HAP-1 (cell line): ENCODE measurements at regions not wholly inside any gene's neighbourhood (a gene's known extent, or its start where the extent isn't known, plus 50 kb on each side); places are given as distances from the start of the nearest gene placed in this dataset.
A peak's percentile ranks its signal among the peaks of the same experiment; 100 is the strongest.

Experiments used
- DNase-seq, 2 experiments: peaks; one replicate each; pipeline ENCODE4 v3.0.0-alpha.2; 2016 to 2020; ENCODE audit warnings: low spot score in 2 of 2
- H3K27me3 ChIP-seq: fragments of 250-450 bp; sonication (Bioruptor Pico); 2 replicates; pipeline ENCODE4 v1.5.1; 2020; ENCODE audit warnings: low read depth, mild to moderate bottlenecking, moderate library complexity
- H3K36me3 ChIP-seq: fragments of 250-450 bp; sonication (Bioruptor Pico); replicated peaks from 2 replicates; pipeline ENCODE4 v1.5.1; 2020; ENCODE audit warnings: mild to moderate bottlenecking
- H3K4me1 ChIP-seq: fragments of 250-450 bp; sonication (Bioruptor Pico); 2 replicates; pipeline ENCODE4 v1.5.1; 2020; ENCODE audit warnings: mild to moderate bottlenecking
- H3K4me3 ChIP-seq: fragments of 250-450 bp; sonication (Bioruptor Pico); 2 replicates; pipeline ENCODE4 v1.5.1; 2020; ENCODE audit warnings: mild to moderate bottlenecking, moderate library complexity
- H3K9me3 ChIP-seq: fragments of 250-450 bp; sonication (Bioruptor Pico); 2 replicates; pipeline ENCODE4 v1.5.1; 2020; ENCODE audit warnings: mild to moderate bottlenecking, moderate library complexity
- in situ Hi-C: fragments of 300-500 bp; cut with MboI; formaldehyde crosslinking; loops from 3 replicates; pipeline ENCODE4 v1.14.3; 2020; ENCODE audit warnings: low sequenced_read_pairs, inconsistent platforms, mixed read lengths

GRCh38 chr3:28868897-28869296 lies 412.0 kb upstream of the RBMS3 start:
- H3K27me3 ChIP-seq: no peaks in the 10 kb centered on the region
- no peaks in the 10 kb centered on the region for H3K36me3 ChIP-seq
- in situ Hi-C loops: no loop called here
- no peak for DNase-seq
- H3K9me3 ChIP-seq: no peaks in the 10 kb centered on the region
- H3K4me1 ChIP-seq: 0 out of 2 replicates have a peak, but pooled peaks cover 2% of the 10 kb centered on the region
- H3K4me3 ChIP-seq: no peak overlapping the region

GRCh38 chr3:28877912-28878311 lies 403.0 kb upstream of the RBMS3 start:
- H3K9me3 ChIP-seq: no peaks in the 10 kb centered on the region
- no peaks in the 10 kb centered on the region for H3K27me3 ChIP-seq
- H3K36me3 ChIP-seq: no peaks in the 10 kb centered on the region
- in situ Hi-C loops: no loop called here
- no peak for DNase-seq
- no peaks in the 10 kb centered on the region for H3K4me1 ChIP-seq
- H3K4me3 ChIP-seq: no peak overlapping the region

GRCh38 chr3:28890373-28890772 lies 390.5 kb upstream of the RBMS3 start:
- in situ Hi-C loops: no loop called here
- no peaks in the 10 kb centered on the region for H3K36me3 ChIP-seq
- no peaks in the 10 kb centered on the region for H3K27me3 ChIP-seq
- no peak for DNase-seq
- H3K4me1 ChIP-seq: no peaks in the 10 kb centered on the region
- H3K4me3 ChIP-seq: no peak overlapping the region
- no peaks in the 10 kb centered on the region for H3K9me3 ChIP-seq

GRCh38 chr3:28891485-28891884 lies 389.4 kb upstream of the RBMS3 start:
- no peaks in the 10 kb centered on the region for H3K4me1 ChIP-seq
- no peaks in the 10 kb centered on the region for H3K27me3 ChIP-seq
- in situ Hi-C loops: no loop called here
- DNase-seq: no peak
- H3K9me3 ChIP-seq: no peaks in the 10 kb centered on the region
- no peak overlapping the region for H3K4me3 ChIP-seq
- no peaks in the 10 kb centered on the region for H3K36me3 ChIP-seq

GRCh38 chr3:28900301-28900700 lies 380.6 kb upstream of the RBMS3 start:
- H3K27me3 ChIP-seq: no peaks in the 10 kb centered on the region
- DNase-seq: no peak
- in situ Hi-C loops: no loop called here
- no peaks in the 10 kb centered on the region for H3K36me3 ChIP-seq
- no peaks in the 10 kb centered on the region for H3K4me1 ChIP-seq
- no peaks in the 10 kb centered on the region; the same call in 1 of the 2 replicates for H3K9me3 ChIP-seq
- H3K4me3 ChIP-seq: no peak overlapping the region

GRCh38 chr3:28901018-28901417 lies 379.9 kb upstream of the RBMS3 start:
- Histone ChIP-seq H3K4me1 (no peaks in the 10 kb centered on the region), H3K4me3 (no peak overlapping the region), H3K36me3 (no peaks in the 10 kb centered on the region), H3K27me3 (no peaks in the 10 kb centered on the region), H3K9me3 (no peaks in the 10 kb centered on the region; the same call in 1 of the 2 replicates)
- in situ Hi-C loops: no loop called here
- DNase-seq: no peak

GRCh38 chr3:28903171-28903601 lies 377.7 kb upstream of the RBMS3 start:
- no peak for DNase-seq
- Histone ChIP-seq H3K36me3 (no peaks in the 10 kb centered on the region), H3K9me3 (no peaks in the 10 kb centered on the region; the same call in 1 of the 2 replicates), H3K4me3 (no peak overlapping the region), H3K27me3 (no peaks in the 10 kb centered on the region), H3K4me1 (no peaks in the 10 kb centered on the region)
- in situ Hi-C loops: no loop called here

- DNase-seq: no peak
- Histone ChIP-seq H3K4me1 (no peaks in the 10 kb centered on the region), H3K27me3 (no peaks in the 10 kb centered on the region), H3K36me3 (no peaks in the 10 kb centered on the region), H3K9me3 (no peaks in the 10 kb centered on the region; the same call in 1 of the 2 replicates), H3K4me3 (no peak overlapping the region)
- in situ Hi-C loops: no loop called here
Observed at GRCh38 chr3:28905798-28906197, 375.1 kb upstream of the RBMS3 start.

GRCh38 chr3:28906561-28907310 lies 374.1 kb upstream of the RBMS3 start:
- no peaks in the 10 kb centered on the region for H3K27me3 ChIP-seq
- in situ Hi-C loops: no loop called here
- H3K9me3 ChIP-seq: no peaks in the 10 kb centered on the region; the same call in 1 of the 2 replicates
- H3K36me3 ChIP-seq: no peaks in the 10 kb centered on the region
- H3K4me3 ChIP-seq: no peak overlapping the region
- DNase-seq: no peak
- no peaks in the 10 kb centered on the region for H3K4me1 ChIP-seq

- H3K9me3 ChIP-seq: no peaks in the 10 kb centered on the region
- H3K4me3 ChIP-seq: no peak overlapping the region
- H3K27me3 ChIP-seq: no peaks in the 10 kb centered on the region
- in situ Hi-C loops: no loop called here
- H3K4me1 ChIP-seq: no peaks in the 10 kb centered on the region
- DNase-seq: no peak
- no peaks in the 10 kb centered on the region for H3K36me3 ChIP-seq
Observed at GRCh38 chr3:28907616-28908015, 373.3 kb upstream of the RBMS3 start.

GRCh38 chr3:28912120-28912885 lies 368.6 kb upstream of the RBMS3 start:
- H3K27me3 ChIP-seq: no peaks in the 10 kb centered on the region
- H3K4me3 ChIP-seq: no peak overlapping the region
- H3K9me3 ChIP-seq: no peaks in the 10 kb centered on the region
- in situ Hi-C loops: no loop called here
- peaks cover 6% of the 10 kb centered on the region for H3K4me1 ChIP-seq
- H3K36me3 ChIP-seq: no peaks in the 10 kb centered on the region
- no peak for DNase-seq

GRCh38 chr3:28915741-28916500 lies 364.9 kb upstream of the RBMS3 start:
- Histone ChIP-seq H3K27me3 (no peaks in the 10 kb centered on the region), H3K9me3 (no peaks in the 10 kb centered on the region), H3K4me3 (no peak overlapping the region), H3K36me3 (no peaks in the 10 kb centered on the region), H3K4me1 (peaks cover 6% of the 10 kb centered on the region)
- DNase-seq: peak; percentile 24
- in situ Hi-C loops: no loop called here

- Histone ChIP-seq H3K4me3 (no peak overlapping the region), H3K9me3 (no peaks in the 10 kb centered on the region), H3K4me1 (peaks cover 6% of the 10 kb centered on the region), H3K36me3 (no peaks in the 10 kb centered on the region), H3K27me3 (no peaks in the 10 kb centered on the region)
- in situ Hi-C loops: no loop called here
- peak; percentile 4 to 17 for DNase-seq
Observed at GRCh38 chr3:28916713-28917499, 364.0 kb upstream of the RBMS3 start.
